Upper lobe of left lung (tissue), 4 donors: ENCODE measurements at regions not wholly inside any gene's neighbourhood (a gene's known extent, or its start where the extent isn't known, plus 50 kb on each side); places are given as distances from the start of the nearest gene placed in this dataset.

Experiments
- CTCF ChIP-seq, 6 experiments: fragments of 450-650 bp in 4 of 6; fragments of 200-600 bp in 2 of 6; sonication (generic) in 2 of 6; IDR thresholded peaks; one replicate each; pipeline ENCODE4 v1.5.1; 2016 to 2019; ENCODE audit warnings: antibody characterized with exemption in 6 of 6
- EP300 ChIP-seq, 4 donors: sonication (generic); formaldehyde crosslinking; IDR thresholded peaks; one replicate each; pipeline ENCODE4 v1.5.1; 2017; ENCODE audit warnings: antibody characterized with exemption in 4 of 4, control low read depth in 2 of 4
- POLR2AphosphoS5 ChIP-seq, 2 donors: sonication (generic); formaldehyde crosslinking; IDR thresholded peaks; one replicate each; pipeline ENCODE4 v1.5.1; 2017; ENCODE audit warnings: antibody characterized with exemption in 2 of 2

- TF ChIP-seq POLR2AphosphoS5 (IDR thresholded peaks at IDR 0.05) (no peak), CTCF (IDR thresholded peaks at IDR 0.05) (no peak), EP300 (IDR thresholded peaks at IDR 0.05) (no peak)
Measured at GRCh38 chr15:95138604-95139270, 907.4 kb downstream of the MCTP2 start.
